ENCODE measurements at regions not wholly inside any gene's neighbourhood (a gene's known extent, or its start where the extent isn't known, plus 50 kb on each side); places are given as distances from the start of the nearest gene placed in this dataset.

GRCh38 chr11:44397586-44398178 is 87.7 kb upstream of the ALX4 start:
- no peak for TF ChIP-seq CTCF (IDR thresholded peaks at IDR 0.05; ENCODE audit: control insufficient read depth, insufficient read depth, low read depth, low read length, missing control alignments)
- H3K4me3 ChIP-seq (ENCODE audit: control insufficient read depth, low read depth, low read length), result no peak overlapping the region
- no peak for DNase-seq (ENCODE audit: low read depth)

- no peak overlapping the region for H3K4me3 ChIP-seq (ENCODE audit: control insufficient read depth, low read depth, low read length)
- no peak for TF ChIP-seq CTCF (IDR thresholded peaks at IDR 0.05; ENCODE audit: control insufficient read depth, insufficient read depth, low read depth, low read length, missing control alignments)
Observed at GRCh38 chr11:44398266-44399030, 88.5 kb upstream of the ALX4 start.

DNA sequence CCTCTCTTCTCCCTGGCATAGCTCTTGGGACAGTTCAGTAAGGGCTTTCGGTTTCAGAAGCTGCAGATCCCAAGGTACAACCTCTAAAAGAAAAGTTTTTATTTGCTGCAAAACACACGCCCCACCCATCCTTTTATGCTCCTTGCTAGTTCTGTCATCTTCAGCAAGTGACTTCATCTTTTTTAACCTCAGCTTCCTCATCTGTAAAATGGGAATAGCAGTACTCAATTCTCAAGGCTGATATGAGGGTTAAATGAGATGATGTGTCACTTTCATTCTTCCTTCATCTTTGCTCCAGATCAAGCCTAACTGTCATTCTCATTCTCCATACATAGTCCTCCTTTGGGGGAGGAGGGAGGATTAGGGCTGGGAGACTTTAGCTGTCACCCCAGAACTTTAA is 90.0 kb upstream of the ALX4 start:
- DNase-seq (ENCODE audit: low read depth), result no peak
- no peak for TF ChIP-seq CTCF (IDR thresholded peaks at IDR 0.05; ENCODE audit: control insufficient read depth, insufficient read depth, low read depth, low read length, missing control alignments)
- H3K4me3 ChIP-seq (ENCODE audit: control insufficient read depth, low read depth, low read length), result no peak overlapping the region

More at GRCh38 chr11:44398266-44399030, 88.5 kb upstream of the ALX4 start:
- DNase-seq (ENCODE audit: low read depth), result no peak

- H3K4me3 ChIP-seq (ENCODE audit: control insufficient read depth, low read depth, low read length), result no peak overlapping the region
- no peak for DNase-seq (ENCODE audit: low read depth)
- no peak for TF ChIP-seq CTCF (IDR thresholded peaks at IDR 0.05; ENCODE audit: control insufficient read depth, insufficient read depth, low read depth, low read length, missing control alignments)
Observed at GRCh38 chr11:44400431-44400830, 90.5 kb upstream of the ALX4 start.

- no peak for DNase-seq (ENCODE audit: low read depth)
- no peak overlapping the region for H3K4me3 ChIP-seq (ENCODE audit: control insufficient read depth, low read depth, low read length)
- TF ChIP-seq CTCF (IDR thresholded peaks at IDR 0.05; ENCODE audit: control insufficient read depth, insufficient read depth, low read depth, low read length, missing control alignments), result no peak
Observed at GRCh38 chr11:44402466-44403075, 92.6 kb upstream of the ALX4 start.

GRCh38 chr11:44403176-44403575 is 93.2 kb upstream of the ALX4 start:
- DNase-seq (ENCODE audit: low read depth), result no peak
- no peak for TF ChIP-seq CTCF (IDR thresholded peaks at IDR 0.05; ENCODE audit: control insufficient read depth, insufficient read depth, low read depth, low read length, missing control alignments)
- no peak overlapping the region for H3K4me3 ChIP-seq (ENCODE audit: control insufficient read depth, low read depth, low read length)
